ENCODE measurements at regions not wholly inside any gene's neighbourhood (a gene's known extent, or its start where the extent isn't known, plus 50 kb on each side); places are given as distances from the start of the nearest gene placed in this dataset.

DNA sequence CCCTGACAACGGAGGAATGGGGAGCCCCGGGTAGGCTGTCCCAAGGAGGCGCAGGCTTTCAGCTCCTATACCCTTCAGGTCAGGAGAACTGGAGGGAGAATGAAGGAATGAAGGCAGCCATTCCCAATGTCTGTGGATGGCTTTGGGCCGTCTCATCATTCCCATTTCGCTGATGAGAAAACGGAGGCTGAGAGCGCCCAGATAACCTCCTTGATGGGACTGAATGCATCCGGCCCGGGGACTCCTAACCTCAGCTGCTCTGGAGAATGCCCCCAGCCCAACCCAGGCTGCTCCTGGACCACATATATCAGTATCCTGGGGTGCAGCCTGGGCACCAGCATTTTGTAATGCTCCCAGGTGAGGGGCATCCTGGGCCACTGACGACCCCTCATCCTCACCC lies 52.6 kb upstream of the RNU6ATAC start:
- no peak overlapping the region for H3K4me3 ChIP-seq (ENCODE audit: extremely low read depth in 1 of 4, insufficient read depth in 2 of 4, low read depth in 3 of 4, low read length in 4 of 4)
- H3K14ac ChIP-seq (ENCODE audit: insufficient read length): no peak overlapping the region
- no peak overlapping the region for H3K27ac ChIP-seq (ENCODE audit: low read depth, low read length)
- H2BK12ac ChIP-seq (ENCODE audit: low read depth, low read length): no peak overlapping the region
- H4K20me1 ChIP-seq (replicated peaks in 1 of 2; ENCODE audit: control insufficient read depth in 1 of 2, insufficient read depth in 2 of 2, low read length in 2 of 2): no peaks in the 10 kb centered on the region
- no peak for DNase-seq (ENCODE audit: low read depth in 1 of 2, low spot score in 2 of 2)
- POLR2A ChIA-PET (ENCODE audit: partially characterized antibody): interaction anchor here (0.9 kb wide), 1 partner anchor 10 kb away, joined by 3 read pairs; no protein-coding TSS in a partner anchor
- H3K4ac ChIP-seq (replicated peaks; ENCODE audit: insufficient read length, low read depth, low read length): no peak overlapping the region
- no peak overlapping the region for H3K56ac ChIP-seq (replicated peaks; ENCODE audit: insufficient read length, low read depth, low read length)
- no peak overlapping the region; the same call in 1 of the 2 replicates for H2BK5ac ChIP-seq (ENCODE audit: low read depth, low read length)
- H2BK15ac ChIP-seq (ENCODE audit: low read length): no peak overlapping the region
- H2AFZ ChIP-seq (ENCODE audit: low read length): no peak overlapping the region
- H3K4me2 ChIP-seq (ENCODE audit: insufficient read depth in 1 of 2, low read depth in 2 of 2, low read length in 2 of 2): no peak overlapping the region
- H3K4me1 ChIP-seq (replicated peaks in 1 of 4; ENCODE audit: control insufficient read depth in 3 of 4, insufficient read depth in 4 of 4, low read length in 3 of 4): no peaks in the 10 kb centered on the region; a peak in 1 of 7 replicates
- H3K27me3 ChIP-seq (replicated peaks in 1 of 4; ENCODE audit: control insufficient read depth in 3 of 4, extremely low read depth in 1 of 4, insufficient read depth in 3 of 4, low read length in 3 of 4): no peaks in the 10 kb centered on the region
- no peaks in the 10 kb centered on the region for H3K79me2 ChIP-seq (ENCODE audit: control insufficient read depth in 1 of 2, insufficient read depth in 2 of 2, low read length in 2 of 2)
- H3K36me3 ChIP-seq (ENCODE audit: control insufficient read depth in 2 of 4, insufficient read depth in 4 of 4, low read length in 3 of 4): no peaks in the 10 kb centered on the region
- no peak overlapping the region for H2AK5ac ChIP-seq (ENCODE audit: low read depth, low read length)
- H2BK120ac ChIP-seq (replicated peaks; ENCODE audit: low read depth, low read length): no peak overlapping the region
- no peaks in the 10 kb centered on the region for H3K23me2 ChIP-seq (ENCODE audit: low read depth, low read length)
- no peak for FAIRE-seq
- no peak overlapping the region for H4K8ac ChIP-seq (ENCODE audit: extremely low read depth, insufficient read depth, low read length)
- no peak overlapping the region for H3K23ac ChIP-seq (ENCODE audit: insufficient read length)
- CTCF ChIA-PET (ENCODE audit: partially characterized antibody): interaction anchor here (0.7 to 2.7 kb wide), 9 partner anchors 9 to 226 kb away, joined by 3 to 16 read pairs (median 4); no protein-coding TSS in a partner anchor
- no peak overlapping the region for H3K18ac ChIP-seq (ENCODE audit: extremely low read depth, low read length)
- no peaks in the 10 kb centered on the region for H3K9me3 ChIP-seq (ENCODE audit: insufficient read depth in 2 of 2, low read depth in 1 of 2, low read length in 1 of 2)
- H2BK20ac ChIP-seq (ENCODE audit: low read length): no peak overlapping the region
- no peak overlapping the region for H4K5ac ChIP-seq (ENCODE audit: insufficient read length, low read depth, low read length)
- WGBS, 2 experiments (ENCODE audit: extremely low coverage in 1 of 2, insufficient coverage in 1 of 2, insufficient read length in 1 of 2, insufficient replicate concordance in 2 of 2, low coverage in 1 of 2, low lambda C conversion rate in 2 of 2, missing lambda C conversion rate in 1 of 2): 88% methylated on average over 10 of the region's 10 CpGs; no CpG with 5 or more reads in 1 of the 2 experiments
- no peaks in the 10 kb centered on the region for H3K79me1 ChIP-seq (ENCODE audit: low read depth, low read length)
- H4K91ac ChIP-seq (replicated peaks; ENCODE audit: insufficient read length, low read length): no peak overlapping the region
- H3K9ac ChIP-seq (replicated peaks in 1 of 4; ENCODE audit: extremely low read depth in 1 of 4, low read depth in 3 of 4, low read length in 3 of 4): no peak overlapping the region
- TF ChIP-seq KDM4A (IDR thresholded peaks at IDR 0.05; ENCODE audit: low read depth, low read length, severe bottlenecking): no peak
- TF ChIP-seq CTCF (IDR thresholded peaks at IDR 0.05; ENCODE audit: control extremely low read depth in 1 of 3, insufficient read depth in 1 of 3, low read depth in 1 of 3, low read length in 3 of 3): no peak
- no peak for TF ChIP-seq CTBP2 (IDR thresholded peaks at IDR 0.05; ENCODE audit: borderline replicate concordance, insufficient read depth, insufficient read length, low read length)
- no peak for TF ChIP-seq TBP (IDR thresholded peaks at IDR 0.05; ENCODE audit: low read depth, low read length)
- no peak for TF ChIP-seq EZH2 (IDR thresholded peaks at IDR 0.05; ENCODE audit: low read depth, low read length, severe bottlenecking)
- TF ChIP-seq SP4 (IDR thresholded peaks at IDR 0.05; ENCODE audit: low read length): no peak
- no peak for TF ChIP-seq RFX5 (IDR thresholded peaks at IDR 0.05; ENCODE audit: borderline replicate concordance, low read depth, low read length)
- TF ChIP-seq SIN3A (conservative IDR thresholded peaks at IDR 0.05 in 1 of 2, IDR thresholded peaks at IDR 0.05 in 1 of 2; ENCODE audit: low read depth in 1 of 2, low read length in 2 of 2): no peak
- TF ChIP-seq USF2 (IDR thresholded peaks at IDR 0.05; ENCODE audit: low read length): no peak
- TF ChIP-seq SRF (IDR thresholded peaks at IDR 0.05; ENCODE audit: low read depth, low read length): no peak
